HL-60 (cell line): ENCODE measurements at regions not wholly inside any gene's neighbourhood (a gene's known extent, or its start where the extent isn't known, plus 50 kb on each side); places are given as distances from the start of the nearest gene placed in this dataset.

Experiments
- CTCF ChIP-seq: IDR thresholded peaks from one replicate; pipeline ENCODE4 v1.5.1; 2011; ENCODE audit warnings: low read length, control low read depth, inconsistent platforms; ENCODE audit not compliant: insufficient read depth
- REST ChIP-seq: IDR thresholded peaks from 2 replicates; pipeline ENCODE4 v1.6.1; 2012; ENCODE audit warnings: low read depth; ENCODE audit not compliant: insufficient replicate concordance

GRCh38 chr16:7185165-7185564, 147.5 kb upstream of the RBFOX1 start:
- TF ChIP-seq REST: no peak
- no peak for TF ChIP-seq CTCF
